Activated CD4-positive, alpha-beta T cell treated with anti-CD3 and anti-CD28 coated beads, Interleukin-2, amount 50 U/mL, for 16 hours (primary cell): ENCODE measurements at regions not wholly inside any gene's neighbourhood (a gene's known extent, or its start where the extent isn't known, plus 50 kb on each side); places are given as distances from the start of the nearest gene placed in this dataset.
"Not testable (repeated sequence)": the region's sequence is repeated elsewhere in the genome, so short reads cannot be mapped to it uniquely, and the experiment has no call there.

ENCODE experiments used
- DNase-seq: peaks from one replicate; pipeline ENCODE4 v3.0.0-alpha.2; 2020

DNA sequence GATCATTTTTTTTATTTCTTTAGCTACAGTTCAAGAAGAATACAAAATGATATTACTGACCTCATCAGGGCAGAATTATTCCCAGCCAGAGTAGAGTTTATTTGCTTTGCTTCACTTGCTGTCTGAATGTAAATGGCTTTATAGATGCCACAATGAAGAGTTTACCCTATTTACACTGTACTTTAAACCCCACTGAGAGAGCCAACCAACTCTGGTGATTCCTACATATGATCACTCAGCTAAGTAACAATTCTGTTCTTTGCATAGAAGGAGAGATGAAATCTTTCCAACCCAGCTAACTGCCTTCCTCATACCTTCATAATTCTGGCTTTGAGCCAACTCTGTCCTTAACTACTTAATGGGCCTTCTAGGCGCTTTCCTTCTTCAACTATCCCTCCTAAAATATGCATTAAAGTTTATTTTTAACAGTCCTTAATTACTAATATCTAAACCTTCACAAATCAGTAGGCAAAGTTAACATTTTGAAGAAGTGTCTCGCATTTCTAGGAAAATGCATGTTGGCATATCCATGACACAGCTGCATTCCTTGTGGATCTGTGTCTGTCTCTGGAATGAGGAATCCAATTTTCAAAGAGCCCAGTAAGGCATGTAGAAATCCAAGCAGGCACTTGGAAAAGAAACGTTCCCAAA, 284.8 kb upstream of the GRAMD2B start:
- no peak for DNase-seq

DNA sequence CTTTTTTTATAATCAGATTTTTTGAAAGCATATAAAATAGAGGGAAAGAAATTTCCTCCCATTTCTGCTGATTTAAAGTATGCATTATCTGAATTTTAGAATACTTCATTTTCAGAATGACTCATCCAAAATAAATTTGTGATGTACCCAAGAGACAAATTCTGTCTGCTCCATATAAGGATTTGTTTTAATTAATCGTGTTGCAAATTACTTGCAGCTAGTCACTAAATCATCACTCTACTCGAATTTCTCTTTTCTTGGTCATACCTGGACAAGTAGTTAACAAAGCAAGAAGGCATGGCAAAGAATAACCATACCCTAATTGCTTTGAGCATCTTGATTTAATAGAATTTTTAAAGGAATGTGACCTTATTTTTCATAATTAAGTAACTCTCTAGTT, 284.1 kb upstream of the GRAMD2B start:
- DNase-seq, result no peak

DNA sequence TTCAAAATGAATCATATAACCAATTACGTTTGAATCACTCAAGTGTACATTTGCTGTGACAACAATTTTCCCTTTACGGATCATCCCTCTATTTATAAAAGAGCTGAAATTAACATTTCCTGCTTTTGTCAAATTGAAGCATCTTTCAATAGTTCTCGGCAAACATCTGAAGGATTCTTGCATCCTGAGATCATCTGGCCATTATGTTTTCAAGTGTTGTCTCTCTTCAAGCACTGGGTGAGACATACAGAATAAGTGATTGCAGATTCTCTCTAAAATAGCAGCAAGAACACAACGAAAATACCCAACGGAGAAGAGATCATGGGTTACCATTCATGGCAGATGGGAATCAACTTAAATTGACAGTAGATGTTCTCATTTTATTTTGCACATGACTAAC, 283.4 kb upstream of the GRAMD2B start:
- no peak for DNase-seq

DNA sequence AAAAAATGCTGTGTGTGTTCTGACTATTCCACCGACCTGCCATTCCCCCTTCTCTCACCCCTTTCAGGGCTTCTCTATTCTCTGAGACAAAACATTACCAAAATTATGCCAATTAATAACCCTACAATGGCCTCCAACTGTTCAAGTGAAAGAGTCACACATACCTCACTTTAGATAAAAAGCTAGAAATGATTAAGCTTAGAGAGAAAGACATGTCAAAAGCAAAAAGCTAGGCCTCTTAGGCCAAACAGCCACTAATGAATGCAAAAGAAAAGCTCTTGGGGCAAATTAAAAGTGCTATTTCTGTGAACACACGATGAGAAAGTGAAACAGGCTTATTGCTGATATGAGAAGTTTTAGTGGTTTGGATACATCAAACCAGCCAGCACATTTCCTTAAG, 279.6 kb upstream of the GRAMD2B start:
- no peak for DNase-seq

DNA sequence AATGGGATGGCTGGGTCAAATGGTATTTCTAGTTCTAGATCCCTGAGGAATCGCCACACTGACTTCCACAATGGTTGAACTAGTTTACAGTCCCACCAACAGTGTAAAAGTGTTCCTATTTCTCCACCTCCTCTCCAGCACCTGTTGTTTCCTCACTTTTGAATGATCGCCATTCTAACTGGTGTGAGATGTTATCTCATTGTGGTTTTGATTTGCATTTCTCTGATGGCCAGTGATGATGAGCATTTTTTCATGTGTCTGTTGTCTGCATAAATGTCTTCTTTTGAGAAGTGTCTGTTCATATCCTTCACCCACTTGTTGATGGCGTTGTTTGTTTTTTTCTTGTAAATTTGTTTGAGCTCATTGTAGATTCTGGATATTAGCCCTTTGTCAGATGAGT, 272.9 kb upstream of the GRAMD2B start:
- not testable (repeated sequence) for DNase-seq

DNA sequence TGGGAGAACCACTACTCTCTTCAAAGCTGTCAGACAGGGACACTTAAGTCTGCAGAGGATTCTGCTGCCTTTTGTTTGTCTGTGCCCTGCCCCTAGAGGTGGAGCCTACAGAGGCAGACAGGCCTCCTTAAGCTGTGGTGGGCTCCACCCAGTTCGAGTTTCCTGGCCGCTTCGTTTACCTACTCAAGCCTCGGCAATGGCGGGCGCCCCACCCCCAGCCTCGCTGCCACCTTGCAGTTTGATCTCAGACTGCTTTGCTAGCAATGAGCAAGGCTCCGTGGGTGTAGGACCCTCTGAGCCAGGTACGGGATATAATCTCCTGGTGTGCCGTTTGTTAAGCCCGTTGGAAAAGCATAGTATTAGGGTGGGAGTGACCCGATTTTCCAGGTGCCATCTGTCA, 267.9 kb upstream of the GRAMD2B start:
- DNase-seq, result not testable (repeated sequence)

DNA sequence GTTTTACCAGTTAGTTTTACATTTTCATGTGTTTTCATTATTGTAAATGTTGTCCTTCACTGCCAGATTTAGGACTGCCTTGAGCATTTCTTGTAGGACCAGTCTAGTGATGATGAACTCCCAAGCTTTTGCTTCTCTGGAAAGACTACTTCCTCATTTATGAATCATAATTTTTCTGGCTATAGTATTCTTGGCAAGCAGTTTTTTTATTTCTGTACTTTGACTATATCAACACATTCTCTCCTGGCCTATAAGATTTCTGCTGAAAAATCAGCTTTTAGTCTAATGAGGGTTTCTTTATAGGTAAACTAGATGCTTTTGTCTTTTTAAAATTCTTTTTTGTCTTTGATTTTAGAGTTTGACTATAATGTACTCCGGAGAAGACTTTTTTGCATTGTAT, 256.8 kb upstream of the GRAMD2B start:
- no peak for DNase-seq

DNA sequence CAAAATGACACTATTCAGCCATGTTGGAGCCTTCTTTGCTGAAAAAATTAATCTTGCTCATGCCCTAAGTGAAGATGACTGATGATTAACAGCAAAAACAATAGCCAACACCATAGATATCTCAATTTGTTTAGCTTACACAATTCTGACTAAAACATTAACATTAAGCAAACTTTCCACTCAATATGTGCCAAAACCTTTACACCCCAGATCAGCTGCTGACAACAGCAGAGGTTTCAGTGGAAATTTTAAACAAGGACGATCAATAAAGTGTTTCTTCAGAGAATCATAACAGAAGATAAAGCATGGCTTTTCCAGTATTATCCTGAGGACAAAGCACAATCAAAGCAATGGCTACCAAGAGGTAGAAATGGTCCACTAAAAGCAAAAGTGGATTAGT, 254.4 kb upstream of the GRAMD2B start:
- no peak for DNase-seq

DNA sequence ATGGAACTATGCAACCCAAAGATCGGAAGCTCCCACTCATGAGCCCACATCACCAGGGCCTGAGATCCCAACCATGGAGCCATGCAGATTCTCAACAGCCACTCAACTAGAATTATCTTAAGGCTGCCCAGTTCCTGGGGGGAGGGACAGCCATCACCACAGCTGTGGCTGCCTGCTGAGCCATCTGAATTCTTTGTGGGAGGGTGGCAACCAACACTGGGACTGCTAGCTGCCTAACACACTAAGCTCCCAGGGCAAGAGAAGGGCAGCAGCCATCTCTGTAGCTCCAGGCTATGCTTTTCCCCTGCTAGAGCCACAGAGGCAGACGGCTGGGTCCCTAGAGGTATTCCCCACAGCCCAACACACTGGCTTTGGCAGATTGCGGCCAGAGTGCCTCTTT, 251.3 kb upstream of the GRAMD2B start:
- no peak for DNase-seq

DNA sequence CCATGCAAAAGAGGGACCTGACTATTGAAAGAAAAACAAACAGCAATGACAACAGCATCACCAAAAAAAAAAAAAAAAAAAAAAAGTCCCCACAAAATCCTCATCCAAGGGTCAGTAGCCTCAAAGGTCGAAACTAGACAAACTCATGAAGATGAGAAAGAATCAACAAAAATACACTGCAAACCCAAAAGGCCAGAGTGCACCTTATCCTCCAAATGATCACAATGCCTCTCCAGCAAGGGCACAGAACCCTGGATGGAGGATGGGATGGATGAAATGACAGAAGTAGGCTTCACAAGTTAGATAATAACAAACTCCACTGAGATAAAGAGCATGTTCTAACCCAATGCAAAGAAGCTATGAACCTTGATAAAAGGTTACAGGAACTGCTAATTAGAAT, 250.4 kb upstream of the GRAMD2B start:
- DNase-seq, result no peak

DNA sequence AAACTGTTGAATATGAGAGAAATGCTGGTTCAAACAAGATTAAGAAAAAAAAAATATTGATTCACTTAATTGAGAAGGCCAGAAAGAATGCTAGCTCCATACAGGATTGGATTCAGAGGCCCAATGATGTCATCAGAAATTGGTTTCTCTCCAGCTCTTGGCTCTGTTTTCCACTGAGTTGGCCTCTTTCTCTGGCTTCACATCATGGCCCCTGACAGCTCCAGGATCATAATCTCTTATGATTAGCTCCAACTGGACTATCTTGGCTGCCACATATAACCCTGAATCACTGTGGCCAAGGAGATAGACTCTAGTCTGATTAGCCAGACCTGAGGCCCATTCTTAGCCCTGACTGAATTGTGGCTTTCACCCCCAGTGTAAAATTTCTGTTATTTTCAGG, 244.7 kb upstream of the GRAMD2B start:
- DNase-seq, result no peak

DNA sequence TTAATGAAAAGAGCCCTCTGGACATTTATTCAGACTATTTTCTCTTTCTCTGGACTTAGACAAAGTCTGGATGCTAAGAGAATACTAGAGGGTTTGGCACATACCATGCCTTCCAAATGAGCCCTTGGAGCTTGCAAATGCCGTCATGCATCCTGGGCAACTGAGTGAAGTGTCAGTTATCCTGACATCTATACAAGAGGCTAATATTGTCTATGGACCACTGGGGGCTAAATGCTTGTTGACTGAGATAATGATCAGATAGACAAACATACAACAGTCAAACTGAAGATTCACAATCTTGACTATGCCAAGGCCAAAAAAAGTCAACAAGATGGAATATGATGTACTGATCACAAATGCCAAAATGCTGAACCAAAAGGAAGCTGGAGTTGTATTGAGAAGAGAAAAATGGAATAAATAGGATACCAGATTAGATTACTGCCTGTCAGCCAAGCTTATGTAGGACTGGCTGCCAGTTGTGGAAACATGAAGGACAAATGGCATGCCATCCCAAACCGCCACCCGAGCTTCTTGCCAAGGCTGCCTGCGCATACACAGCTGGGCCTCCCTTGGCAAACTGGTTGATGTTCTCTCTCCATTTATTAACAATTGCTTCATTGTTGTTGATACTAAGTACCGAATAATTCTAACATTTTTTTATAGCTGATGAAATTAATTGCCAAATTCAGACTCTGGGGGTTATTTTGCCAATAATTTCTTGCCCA, 240.1 kb upstream of the GRAMD2B start:
- DNase-seq, result no peak

DNA sequence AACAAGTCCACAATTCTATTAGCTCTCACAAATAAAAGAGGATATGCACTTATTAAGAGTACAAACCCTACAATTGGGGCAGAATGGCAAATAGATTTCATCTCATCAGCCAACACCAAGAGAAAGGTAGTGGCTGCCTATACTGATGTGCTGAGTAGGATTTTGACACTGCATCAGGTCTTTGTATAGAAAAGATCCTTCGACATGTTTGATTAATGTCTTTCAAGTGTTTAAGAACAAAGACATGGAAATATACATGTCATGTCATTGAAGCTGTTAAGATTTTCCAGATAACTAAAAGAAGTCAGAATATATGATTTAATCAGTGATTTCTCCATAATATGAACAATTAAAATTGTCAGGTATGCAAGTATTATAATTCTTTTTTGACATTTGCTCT, 238.7 kb upstream of the GRAMD2B start:
- DNase-seq, result no peak

DNA sequence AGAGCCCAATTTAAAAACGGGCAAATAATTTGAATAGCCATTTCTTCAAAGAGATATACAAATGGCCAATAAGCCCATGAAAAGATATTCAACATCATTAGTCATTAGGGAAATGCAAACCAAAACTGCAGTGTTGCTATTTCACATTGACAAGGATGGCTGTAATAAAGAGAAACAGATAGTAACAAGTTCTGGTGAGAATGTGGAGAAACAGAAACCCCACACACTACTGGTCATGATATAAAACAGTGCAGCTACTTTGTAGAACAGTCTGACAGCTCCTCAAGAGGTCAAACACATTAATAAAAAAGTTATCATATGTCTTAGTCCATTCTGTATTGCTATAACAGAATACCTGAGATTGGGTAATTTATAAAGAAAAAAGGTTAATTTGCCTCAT, 237.0 kb upstream of the GRAMD2B start:
- DNase-seq, result no peak

DNA sequence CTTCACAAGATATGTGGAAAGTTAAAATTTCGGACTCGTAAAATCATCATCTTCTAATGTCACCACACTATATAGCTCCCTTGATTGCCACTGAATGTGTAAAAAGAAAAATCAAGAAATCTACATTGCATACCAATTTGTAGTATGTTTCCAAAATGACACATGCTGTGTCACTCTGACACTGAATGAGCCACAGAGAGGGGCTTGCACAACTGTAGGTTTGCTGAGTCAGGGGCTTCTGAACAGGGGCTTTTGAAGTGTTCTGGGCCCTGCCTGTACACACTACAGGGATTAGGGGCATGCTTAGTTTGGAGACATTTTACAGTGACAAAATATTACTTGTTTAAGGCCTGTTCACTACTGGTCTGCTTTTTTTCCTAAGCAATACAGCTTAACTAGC, 234.4 kb upstream of the GRAMD2B start:
- no peak for DNase-seq

DNA sequence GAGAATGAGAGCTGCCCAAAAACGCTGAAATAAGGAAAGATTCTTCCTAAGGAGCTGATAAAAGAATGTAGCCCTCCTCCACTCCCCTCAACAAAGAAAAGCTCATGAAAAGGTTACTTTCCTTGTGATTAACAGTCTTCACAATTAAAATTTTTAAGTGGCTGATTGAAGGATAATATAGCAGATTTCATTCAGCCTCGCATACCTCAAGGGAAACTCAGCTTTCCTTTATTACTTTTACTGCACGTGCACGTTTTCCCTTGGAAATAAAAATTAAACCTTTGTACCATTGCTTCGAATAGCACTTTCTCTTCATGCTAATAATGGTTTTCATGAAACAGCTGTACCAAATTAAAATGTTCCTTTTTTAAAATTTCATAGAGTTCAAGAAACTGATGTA, 234.0 kb upstream of the GRAMD2B start:
- DNase-seq, result no peak

DNA sequence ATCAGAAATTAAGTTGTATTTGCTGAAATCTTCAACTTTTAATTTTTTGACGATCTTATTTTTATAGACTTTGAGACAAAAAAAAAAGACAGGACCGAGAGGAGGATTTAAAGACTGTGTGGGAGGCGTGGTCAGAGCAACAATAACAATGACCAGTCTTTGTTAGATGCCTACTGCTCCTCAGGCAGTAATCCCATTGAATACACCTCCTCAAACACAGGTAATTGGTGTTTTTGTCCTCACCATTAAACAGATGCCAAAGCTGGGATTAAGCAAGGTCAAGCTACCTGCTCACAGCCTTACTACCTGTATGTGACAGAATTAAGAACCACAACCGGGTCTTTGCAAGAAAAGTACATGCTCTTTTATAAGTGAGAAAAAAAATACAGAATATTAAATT, 233.3 kb upstream of the GRAMD2B start:
- DNase-seq, result no peak

DNA sequence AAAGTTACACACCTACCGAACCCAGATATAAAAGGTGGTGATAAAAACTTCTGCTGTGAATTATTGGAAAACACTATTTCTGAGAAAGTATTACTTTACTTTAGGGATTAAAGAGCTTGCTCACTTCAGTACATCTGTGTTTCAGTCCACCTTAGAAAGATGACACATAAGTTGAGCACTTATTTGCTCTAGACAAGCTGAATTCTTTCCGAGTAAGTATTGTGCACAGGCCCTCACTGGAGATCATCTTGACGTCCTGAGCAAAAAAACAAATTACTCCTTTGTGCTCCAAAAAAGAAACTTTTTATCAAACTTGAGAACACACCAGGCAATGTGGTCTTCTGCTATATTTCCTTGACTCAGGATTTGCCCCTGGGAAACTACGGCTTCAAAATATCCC, 231.0 kb upstream of the GRAMD2B start:
- DNase-seq, result no peak

DNA sequence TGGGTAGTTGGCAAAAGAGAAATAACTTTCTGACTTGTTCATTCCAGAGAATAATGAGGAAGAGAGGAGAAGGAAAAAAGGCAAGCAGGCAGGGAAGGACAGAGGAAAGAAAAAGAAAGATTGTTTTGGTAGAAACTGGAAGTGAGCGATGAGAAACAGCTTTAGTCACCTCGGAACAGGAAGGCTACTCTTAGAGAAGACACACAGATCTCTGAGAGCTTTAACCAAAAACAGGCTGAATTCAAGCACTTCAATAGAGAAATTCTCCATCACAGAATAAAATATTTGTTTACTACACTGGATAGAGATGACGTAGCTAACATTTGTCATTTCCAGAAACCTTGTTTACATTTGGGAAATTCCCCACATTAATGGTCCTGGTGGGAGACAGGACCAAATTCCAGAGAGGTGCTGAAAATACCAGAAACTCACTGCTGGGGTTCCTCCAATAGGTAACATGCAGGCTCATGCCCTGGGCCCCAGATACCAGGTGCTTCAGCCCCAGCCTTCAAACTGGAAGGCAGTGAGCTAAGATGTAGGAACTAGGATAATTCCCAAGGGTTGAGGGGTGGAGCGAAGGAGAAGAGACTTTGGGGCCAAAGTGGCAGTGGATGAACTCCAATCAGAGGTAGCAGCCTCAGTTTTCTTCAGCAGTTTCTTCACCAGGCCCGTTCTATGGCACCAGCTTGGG, 227.7 kb upstream of the GRAMD2B start:
- DNase-seq, result no peak

DNA sequence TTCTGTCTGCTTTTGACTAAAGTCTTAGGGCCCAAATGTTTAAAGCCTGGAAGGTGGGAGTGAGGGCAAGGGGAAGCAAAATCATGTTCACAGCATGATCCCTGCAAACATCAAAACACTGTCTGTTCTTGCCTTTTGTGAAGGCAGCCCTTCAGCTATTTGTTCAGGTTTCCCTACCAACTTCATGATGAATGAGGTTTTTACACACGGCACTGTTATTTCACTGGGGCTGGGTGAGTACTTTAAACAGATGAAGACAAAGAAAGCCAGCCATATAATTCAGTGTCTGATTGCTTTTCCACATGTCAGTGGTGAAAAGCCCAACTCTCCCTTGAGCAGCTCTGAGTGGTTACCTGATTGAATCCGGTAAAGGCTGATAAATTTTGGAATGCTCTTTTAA, 224.7 kb upstream of the GRAMD2B start:
- DNase-seq, result no peak

DNA sequence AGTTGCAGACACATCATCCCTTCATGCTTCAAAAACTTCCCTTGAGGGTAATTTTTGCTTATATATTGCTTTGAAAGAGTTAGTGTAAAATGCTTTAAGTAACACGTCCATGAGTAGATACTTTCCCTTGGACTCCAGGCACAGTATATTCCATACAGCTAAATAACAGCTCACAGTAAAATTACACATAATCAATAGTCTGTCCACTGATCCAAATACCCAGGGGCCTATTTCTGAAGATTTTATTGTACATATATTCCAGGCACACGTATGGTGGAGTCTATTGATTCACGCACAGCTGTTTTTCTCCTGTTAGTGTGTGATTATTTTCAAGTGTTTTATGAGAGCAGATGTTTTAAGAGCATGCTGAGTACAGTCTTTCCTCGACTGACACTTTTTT, 223.7 kb upstream of the GRAMD2B start:
- DNase-seq, result no peak

DNA sequence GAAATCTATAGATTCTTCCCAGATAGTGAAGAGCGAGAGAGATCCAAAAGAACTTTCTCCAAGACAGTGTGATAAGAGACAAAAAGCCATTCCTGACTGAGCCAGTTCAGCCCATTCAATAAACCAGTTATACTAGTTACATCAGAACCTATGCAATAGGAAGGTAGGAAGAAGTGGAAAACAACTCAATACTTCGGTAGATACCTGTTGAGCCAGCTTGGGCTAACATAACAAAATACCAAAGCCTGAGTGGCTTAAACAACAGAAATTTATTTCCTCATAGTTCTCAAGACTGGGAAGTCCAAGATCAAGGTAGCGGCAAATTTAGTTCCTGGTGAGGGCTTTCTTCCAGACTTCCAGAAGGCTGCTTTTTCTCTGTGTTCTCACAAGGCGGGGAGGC, 214.5 kb upstream of the GRAMD2B start:
- DNase-seq, result no peak

DNA sequence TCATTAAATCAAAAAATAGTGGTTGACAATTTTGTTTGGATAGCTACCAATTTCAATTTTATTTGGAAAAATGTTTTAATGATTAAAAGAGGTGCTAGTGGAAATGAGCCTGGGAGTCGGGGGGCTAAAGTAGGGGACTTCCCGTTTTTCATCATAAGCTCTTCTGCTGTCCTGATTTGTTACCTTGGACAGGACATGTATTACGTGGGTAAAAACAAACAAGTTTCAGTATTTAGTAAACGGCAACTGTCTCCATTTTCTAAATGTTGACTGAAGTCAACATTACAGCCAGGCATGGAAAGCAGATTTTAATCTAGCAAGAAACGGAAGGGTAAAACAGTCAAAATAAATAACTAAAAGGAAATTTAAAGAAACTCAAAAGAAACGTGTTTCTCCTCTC, 212.3 kb upstream of the GRAMD2B start:
- no peak for DNase-seq

DNA sequence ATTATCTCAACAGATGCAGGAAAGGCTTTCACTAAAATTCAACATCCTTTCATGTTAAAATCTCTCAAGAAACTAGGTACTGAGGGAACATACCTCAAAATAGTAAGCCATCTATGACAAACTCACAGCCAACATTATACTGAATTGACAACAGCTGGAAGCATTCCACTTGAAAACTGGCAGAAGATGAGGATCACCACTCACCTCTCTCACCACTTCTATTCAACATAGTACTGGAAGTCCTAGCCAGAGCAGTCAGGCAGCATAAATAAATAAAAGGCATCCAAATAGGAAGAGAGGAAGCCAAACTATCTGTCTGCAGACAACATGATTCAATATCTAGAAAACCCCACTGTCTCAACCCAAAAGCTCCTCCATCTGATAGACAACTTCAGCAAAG, 203.6 kb upstream of the GRAMD2B start:
- DNase-seq, result no peak

DNA sequence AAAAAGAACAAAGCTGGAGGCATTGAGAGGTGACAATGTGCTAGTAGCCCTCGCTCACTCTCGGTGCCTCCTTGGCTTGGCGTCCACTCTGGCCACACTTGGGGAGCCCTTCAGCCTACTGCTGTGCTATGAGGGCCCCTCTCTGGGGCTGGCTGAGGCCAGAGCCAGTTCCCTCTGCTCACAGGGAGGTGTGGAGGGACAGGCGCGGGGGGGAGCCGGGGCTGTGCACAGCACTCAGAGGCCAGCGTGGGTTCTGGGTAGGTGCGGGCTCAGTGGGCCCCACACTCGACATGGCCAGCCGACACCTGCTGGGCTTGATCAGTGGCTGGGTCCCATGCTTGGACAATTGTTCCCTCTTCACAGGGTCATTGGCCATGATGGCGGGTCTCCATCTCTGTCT, 202.5 kb upstream of the GRAMD2B start:
- DNase-seq, result no peak
